SU-DHL-6 (cell line): ENCODE measurements at regions not wholly inside any gene's neighbourhood (a gene's known extent, or its start where the extent isn't known, plus 50 kb on each side); places are given as distances from the start of the nearest gene placed in this dataset.

Source experiments
- EZH2phosphoT487 ChIP-seq: fragments of 200-600 bp; sonication (generic), shearing (Covaris generic); conservative IDR thresholded peaks from 2 replicates; pipeline ENCODE4 v1.6.1; 2018; ENCODE audit warnings: mild to moderate bottlenecking, antibody characterized with exemption, low read length, moderate library complexity, mixed read lengths
- TF ChIP-seq, protein P1 (sequence below): fragments of 200-600 bp; sonication (generic); IDR thresholded peaks from one replicate; pipeline ENCODE4 v1.5.1; 2017; ENCODE audit warnings: antibody characterized with exemption, mild to moderate bottlenecking, low read length, moderate library complexity; ENCODE audit not compliant: insufficient read depth, poor library complexity, severe bottlenecking

DNA sequence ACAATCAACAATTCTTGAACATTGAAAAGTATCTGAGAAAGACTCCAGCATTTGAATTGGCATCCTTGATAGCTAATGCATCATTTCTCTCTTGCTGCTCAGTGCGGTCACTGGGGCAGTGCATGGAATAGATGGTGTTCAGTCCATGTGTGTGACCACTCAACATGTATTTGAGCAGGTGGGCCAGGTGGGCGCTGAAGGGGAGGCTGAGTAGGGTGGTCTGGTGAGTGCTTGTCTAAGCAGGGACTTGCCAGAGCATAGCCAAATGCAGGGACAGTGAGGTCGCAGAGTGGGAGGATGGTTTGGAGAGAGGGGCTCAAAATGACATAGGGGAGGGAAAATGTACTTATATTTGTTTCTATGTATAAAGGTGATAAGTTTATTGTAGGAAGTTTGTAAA lies 409.0 kb downstream of the TMEM121 start:
- TF ChIP-seq, protein P1, sequence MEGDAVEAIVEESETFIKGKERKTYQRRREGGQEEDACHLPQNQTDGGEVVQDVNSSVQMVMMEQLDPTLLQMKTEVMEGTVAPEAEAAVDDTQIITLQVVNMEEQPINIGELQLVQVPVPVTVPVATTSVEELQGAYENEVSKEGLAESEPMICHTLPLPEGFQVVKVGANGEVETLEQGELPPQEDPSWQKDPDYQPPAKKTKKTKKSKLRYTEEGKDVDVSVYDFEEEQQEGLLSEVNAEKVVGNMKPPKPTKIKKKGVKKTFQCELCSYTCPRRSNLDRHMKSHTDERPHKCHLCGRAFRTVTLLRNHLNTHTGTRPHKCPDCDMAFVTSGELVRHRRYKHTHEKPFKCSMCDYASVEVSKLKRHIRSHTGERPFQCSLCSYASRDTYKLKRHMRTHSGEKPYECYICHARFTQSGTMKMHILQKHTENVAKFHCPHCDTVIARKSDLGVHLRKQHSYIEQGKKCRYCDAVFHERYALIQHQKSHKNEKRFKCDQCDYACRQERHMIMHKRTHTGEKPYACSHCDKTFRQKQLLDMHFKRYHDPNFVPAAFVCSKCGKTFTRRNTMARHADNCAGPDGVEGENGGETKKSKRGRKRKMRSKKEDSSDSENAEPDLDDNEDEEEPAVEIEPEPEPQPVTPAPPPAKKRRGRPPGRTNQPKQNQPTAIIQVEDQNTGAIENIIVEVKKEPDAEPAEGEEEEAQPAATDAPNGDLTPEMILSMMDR, result no peak
- no peak for TF ChIP-seq EZH2phosphoT487
